DMS153 treated with DMSO at 0.1 percent for 48 hours (cell line): ENCODE measurements at regions not wholly inside any gene's neighbourhood (a gene's known extent, or its start where the extent isn't known, plus 50 kb on each side); places are given as distances from the start of the nearest gene placed in this dataset.
"Not testable (repeated sequence)": the region's sequence is repeated elsewhere in the genome, so short reads cannot be mapped to it uniquely, and the experiment has no call there.

Experiments used
- DNase-seq: peaks from one replicate; lab custom pipeline; 2025; ENCODE audit not compliant: unreplicated experiment; lab: John Stamatoyannopoulos, UW

GRCh38 chr6:87772597-87773530 is 70.8 kb upstream of the AKIRIN2 start:
- no peak for DNase-seq

GRCh38 chr6:87767478-87767877 is 65.4 kb upstream of the AKIRIN2 start:
- DNase-seq, result no peak

GRCh38 chr6:87766211-87766610 is 64.2 kb upstream of the AKIRIN2 start:
- no peak for DNase-seq

GRCh38 chr6:87763901-87764300 is 61.9 kb upstream of the AKIRIN2 start:
- no peak for DNase-seq

GRCh38 chr6:87763276-87763675 is 61.2 kb upstream of the AKIRIN2 start:
- DNase-seq, result no peak

GRCh38 chr6:87762116-87762515 is 60.1 kb upstream of the AKIRIN2 start:
- no peak for DNase-seq

- no peak for DNase-seq
Observed at GRCh38 chr6:87757792-87758191, 55.8 kb upstream of the AKIRIN2 start.

GRCh38 chr6:87756858-87757257 is 54.8 kb upstream of the AKIRIN2 start:
- no peak for DNase-seq

- DNase-seq, result no peak
Observed at GRCh38 chr6:87755708-87756671, 54.0 kb upstream of the AKIRIN2 start.

- DNase-seq, result no peak
Observed at GRCh38 chr6:87754828-87755227, 52.8 kb upstream of the AKIRIN2 start.

- no peak for DNase-seq
Observed at GRCh38 chr6:87753131-87753685, 51.2 kb upstream of the AKIRIN2 start.

- not testable (repeated sequence) for DNase-seq
Observed at GRCh38 chr6:87752503-87752902, 50.5 kb upstream of the AKIRIN2 start.
